GM10248 (cell line): ENCODE measurements at regions not wholly inside any gene's neighbourhood (a gene's known extent, or its start where the extent isn't known, plus 50 kb on each side); places are given as distances from the start of the nearest gene placed in this dataset.

Source experiments
- CTCF ChIA-PET: fragments of 300-600 bp; sonication (Branson Sonifier 250); formaldehyde crosslinking; extraction: SDS; loops from one replicate; lab custom pipeline; 2021; ENCODE audit warnings: antibody characterized with exemption; lab: Yijun Ruan, JAX
- POLR2A ChIA-PET: fragments of 350-650 bp; sonication (Branson Sonifier 250); formaldehyde crosslinking; extraction: SDS; loops from one replicate; lab custom pipeline; 2020; ENCODE audit warnings: antibody characterized with exemption; lab: Yijun Ruan, JAX
- DNase-seq: peaks from one replicate; pipeline ENCODE4 v3.0.0; 2012; ENCODE audit errors: extremely low spot score
- TF ChIP-seq, protein P1 (sequence below): IDR thresholded peaks from 2 replicates; pipeline ENCODE4 v1.5.1; 2012; ENCODE audit warnings: mild to moderate bottlenecking, low read depth; ENCODE audit errors: extremely low read depth, missing control alignments, control extremely low read depth

DNA sequence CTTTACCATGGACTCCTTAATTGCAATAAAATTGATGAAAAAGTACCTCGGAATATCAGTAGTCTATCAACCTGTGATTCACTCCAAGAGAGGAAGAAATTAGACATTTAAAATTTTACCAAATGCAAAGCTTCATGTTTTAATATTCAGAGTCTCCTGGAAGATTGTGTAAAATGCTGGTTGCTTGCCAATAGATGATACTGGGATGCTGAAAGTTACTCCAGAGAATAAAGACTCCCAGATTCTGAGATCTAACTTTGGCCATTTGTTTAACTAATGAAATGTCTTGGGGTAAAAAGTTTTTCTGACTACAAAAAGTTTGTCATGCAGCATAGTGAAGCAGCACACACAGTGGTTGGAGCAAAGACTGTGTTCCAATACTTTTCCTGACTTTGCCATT, 176.7 kb upstream of the RSPO3 start:
- CTCF ChIA-PET: interaction anchor here (1.2 to 1.7 kb wide), 2 partner anchors 9 to 13 kb away, joined by 3 to 4 read pairs; no protein-coding TSS in a partner anchor
- no peak for DNase-seq
- POLR2A ChIA-PET: no interaction called here

DNA sequence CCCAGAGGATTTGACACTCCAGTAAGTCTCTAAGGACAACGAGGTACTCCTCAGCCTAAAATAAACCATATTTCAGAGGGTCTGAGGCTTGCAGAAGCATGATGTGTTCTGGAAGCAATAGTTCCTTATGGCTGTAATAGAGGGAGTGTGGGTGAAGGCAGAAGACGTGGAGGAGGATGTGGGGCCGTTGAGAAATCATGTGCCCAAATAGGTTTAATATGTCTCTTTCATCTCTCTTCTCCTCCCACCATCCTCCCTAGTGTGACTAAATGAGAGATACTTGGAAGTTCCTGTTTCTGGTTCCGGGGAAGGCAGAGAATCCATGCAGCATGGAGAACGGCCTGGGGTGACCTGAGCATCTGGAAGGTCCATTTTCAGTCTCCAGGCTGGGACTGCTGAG, 174.0 kb upstream of the RSPO3 start:
- TF ChIP-seq, protein P1, sequence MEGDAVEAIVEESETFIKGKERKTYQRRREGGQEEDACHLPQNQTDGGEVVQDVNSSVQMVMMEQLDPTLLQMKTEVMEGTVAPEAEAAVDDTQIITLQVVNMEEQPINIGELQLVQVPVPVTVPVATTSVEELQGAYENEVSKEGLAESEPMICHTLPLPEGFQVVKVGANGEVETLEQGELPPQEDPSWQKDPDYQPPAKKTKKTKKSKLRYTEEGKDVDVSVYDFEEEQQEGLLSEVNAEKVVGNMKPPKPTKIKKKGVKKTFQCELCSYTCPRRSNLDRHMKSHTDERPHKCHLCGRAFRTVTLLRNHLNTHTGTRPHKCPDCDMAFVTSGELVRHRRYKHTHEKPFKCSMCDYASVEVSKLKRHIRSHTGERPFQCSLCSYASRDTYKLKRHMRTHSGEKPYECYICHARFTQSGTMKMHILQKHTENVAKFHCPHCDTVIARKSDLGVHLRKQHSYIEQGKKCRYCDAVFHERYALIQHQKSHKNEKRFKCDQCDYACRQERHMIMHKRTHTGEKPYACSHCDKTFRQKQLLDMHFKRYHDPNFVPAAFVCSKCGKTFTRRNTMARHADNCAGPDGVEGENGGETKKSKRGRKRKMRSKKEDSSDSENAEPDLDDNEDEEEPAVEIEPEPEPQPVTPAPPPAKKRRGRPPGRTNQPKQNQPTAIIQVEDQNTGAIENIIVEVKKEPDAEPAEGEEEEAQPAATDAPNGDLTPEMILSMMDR: no peak
- DNase-seq: no peak
- CTCF ChIA-PET: no interaction called here
- POLR2A ChIA-PET: no interaction called here

More for the DNA sequence above, 176.7 kb upstream of the RSPO3 start:
- TF ChIP-seq, protein P1: no peak

DNA sequence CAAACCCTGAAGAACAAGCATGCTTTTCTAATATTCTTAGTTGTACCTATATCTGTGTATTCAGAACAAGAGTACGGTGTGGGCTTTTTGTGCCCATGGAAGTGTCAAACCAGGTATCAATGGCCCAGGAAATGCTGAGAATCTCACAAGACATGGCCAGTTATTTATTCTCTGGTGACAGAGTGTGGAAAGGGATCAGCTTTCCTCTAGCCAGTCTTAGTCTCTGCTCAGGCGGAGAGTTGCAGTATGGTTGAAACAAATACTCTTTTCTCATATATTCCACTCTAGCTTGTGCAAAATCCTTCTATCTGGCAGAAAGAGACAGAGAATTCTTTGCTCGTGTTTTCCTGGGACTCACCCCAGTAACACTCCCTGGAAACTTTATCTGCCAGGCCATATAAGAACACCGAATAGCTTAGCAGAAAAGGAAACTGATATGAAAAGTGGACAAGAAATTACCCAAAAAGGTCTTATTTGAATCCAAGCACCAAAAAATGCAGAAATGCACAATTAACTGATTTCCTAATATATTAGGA, 173.3 kb upstream of the RSPO3 start:
- DNase-seq: no peak
- POLR2A ChIA-PET: no interaction called here
- CTCF ChIA-PET: no interaction called here
- TF ChIP-seq, protein P1: no peak

DNA sequence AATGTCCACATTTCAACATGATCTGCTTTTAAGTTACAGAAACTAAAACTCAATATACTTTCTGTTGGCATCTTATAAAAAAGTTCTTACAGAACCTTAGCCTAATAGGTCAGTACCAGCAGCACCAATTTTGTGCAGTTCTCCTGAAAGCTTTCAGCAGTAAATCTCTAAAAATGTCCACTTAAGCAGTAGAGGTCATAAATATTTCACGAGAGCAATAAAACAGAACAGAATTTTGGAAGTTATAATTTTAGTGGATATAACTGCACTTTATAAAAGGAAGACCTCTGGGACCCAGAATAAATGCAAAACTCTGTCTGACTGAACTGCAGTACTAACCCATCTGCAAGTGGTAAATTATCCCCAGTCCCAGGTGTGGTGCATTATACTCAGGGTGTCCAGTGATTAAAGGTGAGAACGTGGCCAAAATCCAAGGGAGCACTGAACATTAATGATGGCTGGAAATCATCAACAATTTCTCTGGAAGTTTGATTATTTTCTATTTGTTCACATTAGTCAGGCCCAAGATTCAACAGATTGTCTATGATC, 172.6 kb upstream of the RSPO3 start:
- TF ChIP-seq, protein P1: no peak
- ChIA-PET POLR2A (no interaction called here), CTCF (no interaction called here)
- no peak for DNase-seq

DNA sequence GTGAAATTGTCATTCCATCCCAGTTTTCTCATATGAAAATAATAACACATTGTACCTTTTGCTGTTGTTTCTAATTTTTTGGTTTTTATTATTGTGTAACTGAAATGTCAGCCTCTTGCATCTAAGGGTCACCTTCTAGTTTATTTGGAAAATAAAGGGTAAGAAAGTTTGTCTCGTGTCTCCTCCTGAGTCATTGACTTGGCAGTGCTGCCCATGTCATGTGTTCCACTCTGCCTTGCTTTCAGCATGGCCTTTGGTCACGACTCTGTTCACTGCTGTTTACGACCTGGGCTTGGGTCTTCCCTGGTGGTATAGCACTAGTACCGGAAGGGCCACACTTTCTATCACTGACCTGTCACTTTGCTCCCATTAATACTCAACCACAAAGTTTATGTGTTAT, 171.4 kb upstream of the RSPO3 start:
- TF ChIP-seq, protein P1: no peak
- ChIA-PET POLR2A (no interaction called here), CTCF (interaction anchor here (1.4 kb wide), 1 partner anchor 9 kb away, joined by 3 read pairs; no protein-coding TSS in a partner anchor)
- no peak for DNase-seq

DNA sequence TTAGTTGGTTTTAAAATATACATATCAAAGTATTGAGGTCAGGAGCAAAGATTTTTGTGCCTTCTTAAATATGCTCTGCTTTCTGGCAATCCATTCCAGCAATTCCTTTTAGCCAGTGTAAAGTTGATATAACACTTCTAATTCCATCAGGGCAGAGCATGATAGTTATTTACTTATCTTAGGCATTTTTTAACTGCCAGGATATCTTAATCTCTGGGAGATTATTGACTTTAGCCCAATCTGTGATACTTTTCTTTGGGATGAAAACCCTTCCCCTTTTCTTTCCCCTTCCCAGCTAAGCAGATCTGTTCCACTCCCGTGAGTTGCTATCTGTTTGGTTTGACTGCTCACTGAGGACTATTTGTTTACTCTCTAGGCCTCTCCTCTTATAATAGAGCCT, 168.7 kb upstream of the RSPO3 start:
- POLR2A ChIA-PET: no interaction called here
- TF ChIP-seq, protein P1: no peak
- CTCF ChIA-PET: no interaction called here
- no peak for DNase-seq
